T-helper 2 cell treated with Interferon-gamma antibody and Interleukin-4, amounts not matched to agents 5 μg/mL and 100 μg/mL, for 36 hours (primary cell): ENCODE measurements at regions not wholly inside any gene's neighbourhood (a gene's known extent, or its start where the extent isn't known, plus 50 kb on each side); places are given as distances from the start of the nearest gene placed in this dataset.

ENCODE experiments used
- DNase-seq: peaks from one replicate; pipeline ENCODE4 v3.0.0; 2021; ENCODE audit warnings: low spot score
- H3K27ac Mint-ChIP-seq: one replicate; pipeline ENCODE4 v1.8.0; 2021; ENCODE audit warnings: mild to moderate bottlenecking, mixed read lengths
- H3K27me3 Mint-ChIP-seq: one replicate; pipeline ENCODE4 v1.8.0; 2021; ENCODE audit warnings: low read depth, mixed read lengths
- H3K36me3 Mint-ChIP-seq: one replicate; pipeline ENCODE4 v1.8.0; 2021; ENCODE audit warnings: low read depth, mixed read lengths
- H3K4me1 Mint-ChIP-seq: one replicate; pipeline ENCODE4 v1.8.0; 2021; ENCODE audit warnings: low read depth, mixed read lengths
- H3K4me3 Mint-ChIP-seq: one replicate; pipeline ENCODE4 v1.8.0; 2022; ENCODE audit warnings: mild to moderate bottlenecking, moderate library complexity, mixed read lengths
- H3K9me3 Mint-ChIP-seq: one replicate; pipeline ENCODE4 v1.8.0; 2021; ENCODE audit warnings: mixed read lengths

DNA sequence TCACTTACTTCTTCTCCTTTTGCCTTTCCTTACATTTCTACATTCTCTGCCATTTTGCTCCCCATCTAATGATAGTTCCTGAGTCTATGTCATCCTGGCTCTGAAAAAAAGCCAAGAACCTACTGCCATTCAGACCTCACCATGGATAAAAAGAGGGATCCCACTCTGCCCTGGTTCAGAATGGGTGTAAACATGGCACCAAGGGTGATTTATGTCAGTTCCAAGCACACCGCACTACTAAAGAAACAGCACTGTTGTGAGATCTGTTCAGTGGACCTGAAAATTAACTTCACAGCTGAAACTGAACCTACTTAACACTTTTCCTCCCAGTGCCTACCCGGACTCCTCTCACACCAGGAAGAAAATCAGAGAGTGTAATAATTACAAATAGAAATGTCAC is 72.3 kb upstream of the NTPCR start:
- Mint-ChIP-seq H3K4me1 (peaks cover 7% of the 10 kb centered on the region), H3K27ac (no peak overlapping the region), H3K27me3 (no peaks in the 10 kb centered on the region), H3K36me3 (no peaks in the 10 kb centered on the region), H3K9me3 (no peaks in the 10 kb centered on the region), H3K4me3 (no peak overlapping the region)
- no peak for DNase-seq

DNA sequence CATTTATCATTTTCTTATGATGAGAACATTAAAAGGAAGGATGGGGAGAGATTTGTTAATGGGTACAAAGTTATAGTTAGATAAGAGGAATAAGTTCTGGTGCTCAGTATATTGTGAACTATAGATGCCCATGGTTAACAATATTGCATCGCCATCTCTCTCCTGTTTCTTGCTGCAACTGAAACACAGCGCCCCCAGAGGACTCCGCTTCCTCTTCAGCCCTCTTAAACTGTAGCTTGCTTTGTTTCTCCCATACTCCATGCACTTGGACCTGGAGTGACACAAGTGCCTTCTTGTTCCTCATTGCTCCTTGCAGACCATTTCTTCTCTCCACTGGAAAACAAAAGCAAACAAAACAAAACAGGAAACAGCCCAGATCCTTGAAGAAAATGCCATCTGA is 70.1 kb upstream of the NTPCR start:
- peaks cover 7% of the 10 kb centered on the region for H3K4me1 Mint-ChIP-seq
- H3K36me3 Mint-ChIP-seq, result no peaks in the 10 kb centered on the region
- no peaks in the 10 kb centered on the region for H3K27me3 Mint-ChIP-seq
- H3K4me3 Mint-ChIP-seq, result no peak overlapping the region
- no peak for DNase-seq
- H3K9me3 Mint-ChIP-seq, result no peaks in the 10 kb centered on the region
- H3K27ac Mint-ChIP-seq, result no peak overlapping the region

DNA sequence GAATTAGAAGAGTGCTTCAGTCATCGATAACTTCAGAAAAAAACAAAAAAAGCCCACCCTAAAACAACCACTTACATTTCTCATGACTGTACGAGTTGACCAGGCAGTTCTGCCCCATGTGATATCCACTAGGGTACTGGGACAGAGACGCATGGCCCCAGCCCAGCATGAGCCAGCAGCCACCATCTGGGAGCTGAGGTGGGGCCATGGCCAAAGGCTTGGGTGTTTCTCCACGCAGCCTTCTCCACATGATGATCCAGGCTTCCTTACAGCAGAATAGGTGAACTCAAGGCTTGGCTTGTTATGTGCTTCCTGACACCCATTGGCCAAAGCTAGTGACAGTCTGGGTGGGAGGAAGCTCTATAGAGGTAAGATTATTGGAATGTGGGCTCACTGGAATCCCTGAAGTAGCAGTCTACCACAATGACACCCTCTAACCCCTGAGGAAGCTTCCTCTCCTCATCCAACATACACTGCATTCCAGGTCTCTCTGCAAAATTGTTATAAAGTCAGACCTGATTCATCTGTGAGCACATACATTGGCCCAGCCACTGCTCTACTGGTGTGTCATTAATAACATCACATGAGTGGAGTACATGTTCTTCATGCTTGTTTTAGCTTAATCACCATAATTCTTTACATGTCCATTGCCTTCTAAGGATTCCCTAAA is 66.3 kb upstream of the NTPCR start:
- H3K4me1 Mint-ChIP-seq, result peaks cover 1% of the 10 kb centered on the region
- H3K27ac Mint-ChIP-seq, result no peak overlapping the region
- no peak overlapping the region for H3K4me3 Mint-ChIP-seq
- no peak for DNase-seq
- no peaks in the 10 kb centered on the region for H3K27me3 Mint-ChIP-seq
- no peaks in the 10 kb centered on the region for H3K9me3 Mint-ChIP-seq
- H3K36me3 Mint-ChIP-seq, result no peaks in the 10 kb centered on the region

DNA sequence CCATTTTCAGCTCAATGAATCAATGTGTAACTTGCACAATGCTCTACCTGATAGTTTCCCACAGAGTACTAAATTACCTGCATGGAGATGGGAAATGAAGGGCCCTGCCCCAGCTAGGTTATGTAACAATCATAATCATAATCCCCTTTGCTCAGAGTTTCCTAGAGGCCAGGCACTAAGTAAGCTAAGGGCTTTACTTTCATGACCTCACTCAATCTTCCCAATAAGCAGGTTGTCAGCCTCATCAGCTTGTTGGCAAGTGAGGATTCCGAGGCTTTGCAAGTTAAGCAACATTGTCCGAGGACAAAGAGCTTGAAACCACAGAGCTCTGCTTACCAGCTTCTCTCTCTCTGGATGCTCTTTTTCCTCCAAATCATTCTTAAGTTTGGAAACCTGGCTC is 64.1 kb upstream of the NTPCR start:
- H3K36me3 Mint-ChIP-seq, result peaks cover 3% of the 10 kb centered on the region
- peaks cover 9% of the 10 kb centered on the region for H3K4me1 Mint-ChIP-seq
- no peak overlapping the region for H3K4me3 Mint-ChIP-seq
- no peak overlapping the region for H3K27ac Mint-ChIP-seq
- DNase-seq, result no peak
- no peaks in the 10 kb centered on the region for H3K9me3 Mint-ChIP-seq
- H3K27me3 Mint-ChIP-seq, result no peaks in the 10 kb centered on the region

DNA sequence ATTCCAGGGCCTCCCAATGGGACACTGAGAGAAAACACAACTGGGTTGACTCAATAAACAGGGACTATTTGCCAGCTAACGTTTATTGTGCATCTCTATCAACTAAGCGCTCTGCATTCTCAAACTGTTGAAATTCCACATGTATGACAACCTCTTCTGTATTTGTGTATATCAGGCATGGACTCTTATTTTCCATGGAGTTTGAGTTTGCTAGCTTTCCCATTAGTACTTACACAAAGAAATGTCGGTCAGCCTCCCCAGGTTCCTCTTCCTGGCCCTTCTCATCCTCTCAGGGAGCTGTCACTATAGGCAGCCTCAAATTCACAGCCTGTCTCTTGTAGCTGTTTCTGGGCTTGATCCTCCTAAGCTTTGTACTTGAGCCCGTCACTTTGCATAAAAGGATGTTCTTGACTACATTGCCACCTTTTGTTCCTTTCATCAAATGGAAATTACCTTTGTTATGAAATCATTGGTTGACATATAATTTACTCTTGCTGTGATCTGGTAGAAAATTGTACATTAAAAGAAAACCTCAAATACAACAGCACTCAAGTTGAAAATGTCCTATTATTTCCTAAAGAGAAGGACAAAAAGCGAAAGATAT is 60.0 kb upstream of the NTPCR start:
- H3K27ac Mint-ChIP-seq, result peak overlapping the region; percentile 4
- peaks cover 10% of the 10 kb centered on the region for H3K36me3 Mint-ChIP-seq
- peaks cover 29% of the 10 kb centered on the region for H3K9me3 Mint-ChIP-seq
- peaks cover 17% of the 10 kb centered on the region for H3K4me1 Mint-ChIP-seq
- DNase-seq, result no peak
- H3K27me3 Mint-ChIP-seq, result no peaks in the 10 kb centered on the region
- no peak overlapping the region for H3K4me3 Mint-ChIP-seq

DNA sequence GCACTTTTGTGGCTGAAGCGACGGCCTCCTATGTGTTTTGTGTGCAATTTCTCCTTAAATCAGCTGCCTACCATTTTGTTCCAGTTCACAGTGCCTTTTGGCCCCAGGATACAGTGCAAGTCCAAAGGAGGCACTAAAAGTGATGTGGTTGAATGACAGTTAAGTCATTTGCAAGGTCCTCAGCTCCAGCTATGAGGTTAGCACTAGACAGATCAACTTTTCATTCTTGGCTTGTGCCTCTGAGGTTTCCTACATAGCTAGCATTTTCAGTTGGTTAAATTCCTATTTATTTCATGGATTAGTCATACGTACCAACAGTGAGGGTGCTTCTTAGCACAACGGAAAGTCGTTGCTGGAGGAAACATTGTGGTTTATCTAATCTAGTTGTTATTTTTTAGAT is 59.3 kb upstream of the NTPCR start:
- no peak overlapping the region for H3K27ac Mint-ChIP-seq
- H3K4me3 Mint-ChIP-seq, result no peak overlapping the region

DNA sequence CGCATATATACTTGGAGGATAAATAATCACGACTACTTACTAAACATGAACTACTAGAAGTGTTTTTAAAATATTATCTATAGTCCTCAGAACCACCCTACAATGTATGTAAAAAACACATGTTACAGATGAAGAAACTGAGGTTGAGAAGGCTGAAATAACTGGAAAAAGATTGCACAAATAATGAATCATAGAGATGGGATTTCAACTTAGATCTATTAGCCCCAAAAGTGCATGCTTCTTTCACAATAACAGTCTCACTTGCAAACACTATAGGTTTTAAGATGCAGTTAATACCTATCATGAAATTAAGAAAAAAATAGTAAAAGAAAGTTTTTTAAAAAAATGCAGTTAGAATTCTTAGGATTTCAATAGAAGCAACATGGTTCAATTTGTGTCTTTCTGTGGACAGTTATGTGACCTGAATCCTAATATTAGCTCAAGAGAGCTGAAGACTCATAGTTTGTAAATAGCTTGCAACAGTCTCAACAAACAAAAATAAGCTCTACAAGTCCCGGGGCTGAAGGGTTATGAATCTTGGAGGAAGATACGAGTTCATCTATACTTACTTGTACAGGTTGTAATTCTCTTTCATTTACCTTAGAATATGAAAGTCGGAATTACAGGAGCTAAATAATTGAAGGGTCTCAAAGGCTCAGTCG is 58.6 kb upstream of the NTPCR start:
- Mint-ChIP-seq H3K36me3 (peaks cover 10% of the 10 kb centered on the region), H3K27me3 (no peaks in the 10 kb centered on the region), H3K27ac (peak overlapping the region; percentile 55), H3K4me3 (no peak overlapping the region), H3K9me3 (peaks cover 31% of the 10 kb centered on the region), H3K4me1 (peaks cover 17% of the 10 kb centered on the region)
- DNase-seq, result no peak

More for the DNA sequence above, 59.3 kb upstream of the NTPCR start:
- H3K27me3 Mint-ChIP-seq, result no peaks in the 10 kb centered on the region
- peak; percentile 17 for DNase-seq
- peaks cover 17% of the 10 kb centered on the region for H3K4me1 Mint-ChIP-seq
- H3K9me3 Mint-ChIP-seq, result peaks cover 31% of the 10 kb centered on the region
- H3K36me3 Mint-ChIP-seq, result peaks cover 10% of the 10 kb centered on the region

DNA sequence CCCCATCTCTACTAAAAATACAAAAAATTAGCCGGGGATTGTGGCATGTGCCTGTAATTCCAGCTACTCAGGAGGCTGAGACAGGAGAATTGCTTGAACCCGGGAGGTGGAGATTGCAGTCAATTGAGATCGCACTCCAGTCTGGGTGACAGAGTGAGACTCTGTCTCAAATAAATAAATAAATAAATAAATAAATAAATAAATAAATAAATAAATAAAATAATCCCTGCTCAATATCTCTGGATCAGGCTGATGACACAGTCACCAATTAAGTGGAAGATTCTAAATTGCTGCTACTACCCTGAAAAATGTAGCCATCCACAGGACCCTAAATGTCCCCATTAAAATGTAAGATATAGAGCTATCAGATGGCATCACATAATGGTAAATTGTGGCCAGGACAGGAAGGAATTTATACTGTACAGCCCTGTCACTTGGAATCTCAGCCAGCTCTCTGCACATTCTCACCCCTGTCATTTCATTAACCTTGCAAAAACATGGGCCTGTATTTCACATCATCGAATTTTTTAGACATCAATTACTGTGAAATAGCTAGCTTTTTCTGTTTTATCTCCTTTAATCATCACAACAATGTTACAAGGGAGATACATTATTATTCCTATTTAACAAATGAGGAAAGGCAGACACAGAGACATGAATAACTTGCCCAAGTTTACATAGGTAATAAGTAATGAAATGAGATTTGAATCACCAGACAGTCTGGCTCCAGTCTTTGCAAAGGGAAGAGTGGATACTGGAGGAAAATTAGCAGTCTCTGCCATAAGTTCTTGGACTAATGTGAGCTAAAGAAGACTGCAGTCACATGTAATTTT is 56.7 kb upstream of the NTPCR start:
- no peak overlapping the region for H3K4me3 Mint-ChIP-seq
- H3K4me1 Mint-ChIP-seq, result peaks cover 17% of the 10 kb centered on the region
- peaks cover 10% of the 10 kb centered on the region for H3K36me3 Mint-ChIP-seq
- H3K27me3 Mint-ChIP-seq, result no peaks in the 10 kb centered on the region
- peaks cover 31% of the 10 kb centered on the region for H3K9me3 Mint-ChIP-seq
- no peak for DNase-seq
- no peak overlapping the region for H3K27ac Mint-ChIP-seq

DNA sequence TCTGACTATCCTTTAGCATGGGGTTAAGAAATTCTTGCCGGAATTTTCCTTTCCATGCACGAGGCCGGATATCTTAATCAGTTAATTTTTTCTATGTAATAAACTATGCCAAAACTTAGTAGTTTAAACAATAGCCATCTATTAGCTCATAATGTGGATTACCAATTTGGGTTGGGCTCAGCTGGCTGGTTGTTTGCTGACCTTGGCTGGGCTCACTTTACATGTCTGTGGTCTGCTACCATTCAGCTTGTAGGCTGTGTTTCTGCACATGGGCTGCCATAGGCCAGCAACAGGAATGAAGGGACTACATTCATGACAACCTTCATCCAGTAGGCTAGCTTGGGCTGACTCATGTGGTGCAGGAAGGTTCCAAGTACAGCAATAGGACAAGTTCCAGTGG is 56.0 kb upstream of the NTPCR start:
- Mint-ChIP-seq H3K27ac (no peak overlapping the region), H3K4me3 (no peak overlapping the region), H3K36me3 (peaks cover 10% of the 10 kb centered on the region), H3K4me1 (peaks cover 19% of the 10 kb centered on the region), H3K9me3 (peaks cover 31% of the 10 kb centered on the region), H3K27me3 (no peaks in the 10 kb centered on the region)
- no peak for DNase-seq

DNA sequence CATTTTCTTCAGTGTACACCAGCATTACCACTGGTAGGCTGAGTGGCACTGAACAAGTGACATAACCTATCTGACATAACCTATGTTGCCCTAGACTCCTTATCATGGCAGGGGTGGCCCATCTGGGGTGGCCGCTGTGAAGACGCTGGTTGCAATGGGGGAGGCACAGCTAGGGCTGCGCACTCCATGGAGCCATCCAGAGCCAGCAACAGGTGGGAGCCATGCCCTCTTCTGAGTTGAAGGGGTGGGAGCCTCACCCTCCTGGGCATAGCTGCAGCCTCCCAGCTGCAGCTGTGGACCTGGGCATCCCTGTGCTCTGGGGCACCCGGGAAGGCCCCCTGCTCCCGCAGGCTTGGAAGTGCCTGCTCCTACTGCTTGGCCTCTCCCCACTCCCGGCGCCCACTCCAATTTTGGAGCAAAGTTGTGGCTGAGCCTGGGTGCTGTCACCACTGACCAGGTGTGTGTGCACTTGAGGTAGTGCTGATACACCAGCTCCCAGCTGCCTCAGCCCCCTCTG is 52.4 kb upstream of the NTPCR start:
- no peak overlapping the region for H3K4me3 Mint-ChIP-seq
- no peak for DNase-seq
- H3K27ac Mint-ChIP-seq, result no peak overlapping the region
- peaks cover 20% of the 10 kb centered on the region for H3K9me3 Mint-ChIP-seq
- H3K36me3 Mint-ChIP-seq, result peaks cover 2% of the 10 kb centered on the region
- H3K4me1 Mint-ChIP-seq, result peaks cover 28% of the 10 kb centered on the region
- H3K27me3 Mint-ChIP-seq, result no peaks in the 10 kb centered on the region

DNA sequence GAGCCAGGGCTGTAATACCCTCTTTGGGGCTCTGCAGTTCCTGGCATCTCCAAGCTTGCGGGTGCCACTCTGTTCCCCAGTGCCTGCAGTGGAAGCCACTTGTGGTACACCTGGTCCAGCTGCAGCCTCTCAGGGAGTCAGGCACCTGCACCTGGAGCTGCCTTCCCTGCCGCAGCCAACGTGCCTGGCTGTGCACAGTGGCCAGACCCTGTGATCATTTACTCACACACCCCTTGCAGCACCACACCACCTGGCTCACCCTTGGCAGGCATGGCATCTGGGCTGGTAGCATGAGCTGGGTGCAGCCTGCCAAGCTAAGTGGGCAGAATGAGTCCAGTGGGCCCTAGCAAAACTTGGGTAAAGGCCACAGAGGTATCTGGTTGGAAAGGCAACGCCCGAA is 51.1 kb upstream of the NTPCR start:
- Mint-ChIP-seq H3K36me3 (peaks cover 2% of the 10 kb centered on the region), H3K27ac (no peak overlapping the region), H3K4me1 (peaks cover 35% of the 10 kb centered on the region), H3K4me3 (no peak overlapping the region), H3K27me3 (no peaks in the 10 kb centered on the region), H3K9me3 (peaks cover 11% of the 10 kb centered on the region)
- DNase-seq, result no peak

DNA sequence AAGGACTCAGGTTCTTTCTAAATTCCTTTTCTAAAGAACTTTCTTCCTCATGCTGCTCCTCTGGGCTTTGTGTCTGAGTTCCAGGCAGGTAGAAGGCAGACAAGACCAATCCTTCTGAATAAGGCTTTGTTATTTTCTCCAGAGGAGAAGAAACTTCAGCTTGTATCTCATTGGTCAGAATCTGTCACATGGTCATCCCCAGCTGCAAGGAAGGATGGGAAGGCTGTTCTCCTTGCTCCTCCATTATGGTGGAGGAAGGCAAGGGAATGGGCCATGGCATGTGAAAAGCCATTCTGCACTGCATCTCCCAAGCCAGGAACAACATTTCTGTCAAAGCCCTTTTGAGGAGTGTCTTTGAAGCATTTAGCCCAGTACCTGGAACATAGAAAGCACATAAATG is 50.6 kb upstream of the NTPCR start:
- no peak overlapping the region for H3K4me3 Mint-ChIP-seq
- no peak overlapping the region for H3K27ac Mint-ChIP-seq
- peaks cover 2% of the 10 kb centered on the region for H3K36me3 Mint-ChIP-seq
- DNase-seq, result no peak
- peaks cover 40% of the 10 kb centered on the region for H3K4me1 Mint-ChIP-seq
- H3K9me3 Mint-ChIP-seq, result peaks cover 8% of the 10 kb centered on the region
- H3K27me3 Mint-ChIP-seq, result no peaks in the 10 kb centered on the region
